ENCODE measurements at regions not wholly inside any gene's neighbourhood (a gene's known extent, or its start where the extent isn't known, plus 50 kb on each side); places are given as distances from the start of the nearest gene placed in this dataset.

- TF ChIP-seq CTCF (IDR thresholded peaks at IDR 0.05; ENCODE audit: borderline replicate concordance, extremely low read depth, low read length, poor library complexity, severe bottlenecking) = no peak
- TF ChIP-seq EZH2 (IDR thresholded peaks at IDR 0.05; ENCODE audit: borderline replicate concordance, low read depth, low read length, severe bottlenecking) = no peak
Observed at GRCh38 chr1:106975944-106976343, 80.5 kb upstream of the PRMT6 start.
